ENCODE measurements at regions not wholly inside any gene's neighbourhood (a gene's known extent, or its start where the extent isn't known, plus 50 kb on each side); places are given as distances from the start of the nearest gene placed in this dataset.

DNA sequence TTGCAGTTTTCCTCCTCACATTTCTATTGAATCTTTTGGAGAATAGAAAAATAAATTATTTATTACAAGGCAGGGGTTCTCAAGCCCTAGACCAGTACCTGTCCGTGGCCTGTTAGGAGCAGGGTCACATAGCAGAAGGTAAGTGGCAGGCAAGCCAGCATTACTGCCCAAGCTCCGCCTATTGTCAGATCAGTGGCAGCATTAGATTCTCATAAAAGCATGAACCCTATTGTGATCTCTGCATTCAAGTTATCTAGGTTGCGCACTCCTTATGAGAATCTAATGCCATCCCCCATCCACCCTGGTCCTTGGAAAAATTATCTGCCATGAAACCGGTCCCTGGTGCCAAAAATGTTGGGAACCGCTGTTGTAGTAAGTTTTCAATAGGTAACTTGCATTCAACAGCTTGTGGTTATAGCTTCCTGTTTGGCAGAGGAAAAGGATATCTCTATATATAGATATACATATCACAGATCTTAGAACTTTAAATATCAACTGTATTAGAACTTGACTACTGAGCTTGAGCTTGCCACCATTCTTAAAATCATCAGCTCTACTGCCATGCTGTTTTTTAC is 165.1 kb downstream of the AHR start:
- DNase-seq (ENCODE audit: low read depth, low spot score): no peak
- TF ChIP-seq, protein P1, sequence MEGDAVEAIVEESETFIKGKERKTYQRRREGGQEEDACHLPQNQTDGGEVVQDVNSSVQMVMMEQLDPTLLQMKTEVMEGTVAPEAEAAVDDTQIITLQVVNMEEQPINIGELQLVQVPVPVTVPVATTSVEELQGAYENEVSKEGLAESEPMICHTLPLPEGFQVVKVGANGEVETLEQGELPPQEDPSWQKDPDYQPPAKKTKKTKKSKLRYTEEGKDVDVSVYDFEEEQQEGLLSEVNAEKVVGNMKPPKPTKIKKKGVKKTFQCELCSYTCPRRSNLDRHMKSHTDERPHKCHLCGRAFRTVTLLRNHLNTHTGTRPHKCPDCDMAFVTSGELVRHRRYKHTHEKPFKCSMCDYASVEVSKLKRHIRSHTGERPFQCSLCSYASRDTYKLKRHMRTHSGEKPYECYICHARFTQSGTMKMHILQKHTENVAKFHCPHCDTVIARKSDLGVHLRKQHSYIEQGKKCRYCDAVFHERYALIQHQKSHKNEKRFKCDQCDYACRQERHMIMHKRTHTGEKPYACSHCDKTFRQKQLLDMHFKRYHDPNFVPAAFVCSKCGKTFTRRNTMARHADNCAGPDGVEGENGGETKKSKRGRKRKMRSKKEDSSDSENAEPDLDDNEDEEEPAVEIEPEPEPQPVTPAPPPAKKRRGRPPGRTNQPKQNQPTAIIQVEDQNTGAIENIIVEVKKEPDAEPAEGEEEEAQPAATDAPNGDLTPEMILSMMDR (IDR thresholded peaks at IDR 0.05; ENCODE audit: low read depth, low read length): no peak
- CTCF ChIA-PET: interaction anchor here (0.6 to 1.1 kb wide), 2 partner anchors 22 to 162 kb away, joined by 4 to 5 read pairs; no protein-coding TSS in a partner anchor
- Histone ChIP-seq H3K27me3 (ENCODE audit: control insufficient read depth, insufficient read depth, low read length) (no peaks in the 10 kb centered on the region), H3K4me3 (ENCODE audit: low read depth, low read length) (no peak overlapping the region), H3K27ac (ENCODE audit: low read depth, low read length) (no peak overlapping the region), H3K9me3 (ENCODE audit: control insufficient read depth, insufficient read depth, low read length) (no peaks in the 10 kb centered on the region)
- POLR2A ChIA-PET: no interaction called here

DNA sequence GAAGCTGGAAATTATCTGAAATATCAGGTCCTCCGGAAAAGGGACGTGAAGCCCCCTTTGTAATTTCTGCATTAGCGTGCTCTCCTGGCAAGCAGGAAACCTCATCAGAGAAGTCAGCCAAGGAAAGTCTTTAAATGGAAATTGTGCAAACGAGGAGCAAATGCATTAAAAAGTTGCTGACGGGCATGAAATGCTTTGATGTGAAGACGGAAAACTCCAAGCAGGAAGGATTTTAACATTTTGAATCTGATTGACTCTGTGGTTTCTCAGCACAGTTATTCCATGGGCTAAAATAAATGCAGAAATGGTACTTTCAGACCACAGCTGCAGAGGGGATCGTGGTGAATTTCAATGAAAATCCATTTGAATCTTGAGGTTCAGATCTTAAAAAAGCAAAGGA is 167.8 kb downstream of the AHR start:
- CTCF ChIA-PET: interaction anchor here (0.6 to 1.1 kb wide), 2 partner anchors 82 to 304 kb away, joined by 3 read pairs; no protein-coding TSS in a partner anchor
- Histone ChIP-seq H3K4me3 (ENCODE audit: low read depth, low read length) (no peak overlapping the region), H3K27ac (ENCODE audit: low read depth, low read length) (no peak overlapping the region), H3K27me3 (ENCODE audit: control insufficient read depth, insufficient read depth, low read length) (no peaks in the 10 kb centered on the region), H3K9me3 (ENCODE audit: control insufficient read depth, insufficient read depth, low read length) (no peaks in the 10 kb centered on the region)
- POLR2A ChIA-PET: no interaction called here
- no peak for DNase-seq (ENCODE audit: low read depth, low spot score)
- TF ChIP-seq, protein P1 (IDR thresholded peaks at IDR 0.05; ENCODE audit: low read depth, low read length): no peak

DNA sequence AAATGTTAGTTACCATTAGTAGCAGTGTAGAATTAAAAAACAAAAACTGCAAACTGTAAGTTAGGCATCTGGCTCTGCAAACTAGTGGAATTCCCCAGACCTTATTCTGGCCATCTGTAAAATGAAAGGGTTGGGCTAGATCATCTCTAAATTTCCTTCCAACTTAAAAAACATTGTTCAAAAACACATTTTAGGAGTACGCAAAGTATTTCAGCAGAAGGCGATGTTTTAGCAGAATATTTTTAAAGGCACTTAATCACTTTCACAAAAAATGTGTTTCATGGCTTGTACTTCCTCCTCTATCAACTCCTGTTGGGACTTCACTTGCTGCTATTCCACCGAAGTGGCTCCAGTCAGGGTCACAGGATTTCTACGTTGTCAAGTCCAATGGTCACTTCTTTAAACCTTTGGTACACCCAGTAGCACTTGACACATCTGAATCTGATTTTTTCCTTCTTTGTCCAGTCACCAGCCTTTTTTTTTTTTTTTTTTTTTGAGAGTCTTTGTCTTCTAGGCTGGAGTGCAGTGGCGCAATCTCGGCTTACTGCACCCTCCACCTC is 169.0 kb downstream of the AHR start:
- DNase-seq (ENCODE audit: low read depth, low spot score): no peak
- ChIA-PET CTCF (interaction anchor here (1.1 kb wide), 1 partner anchor 303 kb away, joined by 3 read pairs; no protein-coding TSS in a partner anchor), POLR2A (no interaction called here)
- H3K27ac ChIP-seq (ENCODE audit: low read depth, low read length): no peak overlapping the region
- no peaks in the 10 kb centered on the region for H3K27me3 ChIP-seq (ENCODE audit: control insufficient read depth, insufficient read depth, low read length)
- no peaks in the 10 kb centered on the region for H3K9me3 ChIP-seq (ENCODE audit: control insufficient read depth, insufficient read depth, low read length)
- TF ChIP-seq, protein P1 (IDR thresholded peaks at IDR 0.05; ENCODE audit: low read depth, low read length): no peak
- H3K4me3 ChIP-seq (ENCODE audit: low read depth, low read length): no peak overlapping the region

DNA sequence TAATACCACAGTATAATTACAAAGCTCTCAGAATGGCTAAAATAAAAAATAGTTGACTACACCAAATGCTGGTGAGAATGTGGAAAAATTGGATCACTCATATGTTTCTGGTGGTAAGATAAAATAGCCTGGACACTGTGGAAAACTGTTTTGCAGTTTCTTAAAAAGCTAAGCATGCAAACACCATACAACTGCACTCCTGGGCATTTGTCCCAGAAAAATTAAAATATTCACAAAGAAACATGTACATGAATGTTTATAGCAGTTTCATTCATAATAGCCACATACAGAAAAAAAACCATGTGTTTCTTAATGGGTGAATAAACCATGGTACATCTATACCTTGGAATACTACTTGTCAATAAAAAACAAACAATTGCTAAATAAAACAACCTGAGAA is 172.9 kb downstream of the AHR start:
- CTCF ChIA-PET: no interaction called here
- Histone ChIP-seq H3K27me3 (ENCODE audit: control insufficient read depth, insufficient read depth, low read length) (no peaks in the 10 kb centered on the region), H3K27ac (ENCODE audit: low read depth, low read length) (no peak overlapping the region), H3K4me3 (ENCODE audit: low read depth, low read length) (no peak overlapping the region), H3K9me3 (ENCODE audit: control insufficient read depth, insufficient read depth, low read length) (no peaks in the 10 kb centered on the region)
- TF ChIP-seq, protein P1 (IDR thresholded peaks at IDR 0.05; ENCODE audit: low read depth, low read length): no peak
- POLR2A ChIA-PET: no interaction called here
- DNase-seq (ENCODE audit: low read depth, low spot score): no peak

DNA sequence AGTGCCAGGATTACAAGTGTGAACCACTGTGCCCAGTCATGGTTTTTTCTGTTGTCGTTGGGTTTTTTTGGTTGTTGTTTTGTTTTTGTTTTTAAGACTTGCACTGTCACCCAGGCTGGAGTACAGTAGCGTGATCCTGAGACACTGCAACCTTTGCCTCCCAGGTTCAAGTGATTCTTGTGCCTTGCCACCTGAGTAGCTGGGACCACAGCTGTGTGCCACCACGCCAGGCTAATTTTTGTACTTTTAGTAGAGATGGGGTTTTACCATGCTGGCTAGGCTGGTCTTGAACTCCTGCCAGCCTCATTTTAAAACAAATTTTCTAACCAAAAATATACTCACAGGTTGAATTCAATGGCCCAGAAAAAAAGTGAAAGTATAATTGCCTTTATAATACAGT is 174.1 kb downstream of the AHR start:
- TF ChIP-seq, protein P1 (IDR thresholded peaks at IDR 0.05; ENCODE audit: low read depth, low read length): no peak
- H3K4me3 ChIP-seq (ENCODE audit: low read depth, low read length): no peak overlapping the region
- POLR2A ChIA-PET: no interaction called here
- H3K9me3 ChIP-seq (ENCODE audit: control insufficient read depth, insufficient read depth, low read length): no peaks in the 10 kb centered on the region
- no peaks in the 10 kb centered on the region for H3K27me3 ChIP-seq (ENCODE audit: control insufficient read depth, insufficient read depth, low read length)
- DNase-seq (ENCODE audit: low read depth, low spot score): no peak
- no peak overlapping the region for H3K27ac ChIP-seq (ENCODE audit: low read depth, low read length)
- CTCF ChIA-PET: no interaction called here
